ENCODE measurements at regions not wholly inside any gene's neighbourhood (a gene's known extent, or its start where the extent isn't known, plus 50 kb on each side); places are given as distances from the start of the nearest gene placed in this dataset.

DNA sequence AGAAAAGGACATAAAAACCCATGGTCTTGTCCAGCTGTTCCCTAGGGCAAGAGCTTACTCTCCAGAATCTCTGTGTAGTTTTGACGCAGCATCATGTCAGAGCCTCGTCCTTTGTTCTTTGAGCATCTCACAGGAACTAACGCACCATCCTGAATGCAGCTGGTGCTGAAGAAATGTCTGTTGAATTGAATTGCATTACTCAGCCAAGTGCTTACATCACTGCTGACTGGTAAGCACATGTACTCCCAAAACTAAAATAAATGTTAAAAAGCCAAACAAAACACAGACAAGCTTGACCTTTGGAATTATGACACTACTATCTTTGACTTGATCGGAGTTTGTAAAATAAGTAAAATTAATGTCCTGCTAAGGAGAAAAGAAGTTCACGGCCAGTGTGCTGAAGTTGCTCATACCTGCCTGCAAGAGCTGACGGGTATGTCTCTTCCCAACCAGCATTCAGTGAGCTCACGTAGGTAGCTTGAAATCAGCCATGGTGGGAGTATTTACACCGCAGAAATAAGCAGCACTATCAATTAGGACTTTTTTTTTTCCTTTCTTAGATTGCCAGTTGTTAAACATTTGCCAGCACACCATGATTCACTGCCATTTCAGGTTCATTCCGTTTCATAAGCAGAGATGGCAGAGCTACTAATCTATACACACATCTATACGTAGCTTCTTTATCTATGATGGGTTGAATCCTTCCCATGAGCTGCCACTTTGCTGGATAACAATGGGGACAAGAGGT is 310.6 kb upstream of the MSX2 start:
- TF ChIP-seq, protein P1, sequence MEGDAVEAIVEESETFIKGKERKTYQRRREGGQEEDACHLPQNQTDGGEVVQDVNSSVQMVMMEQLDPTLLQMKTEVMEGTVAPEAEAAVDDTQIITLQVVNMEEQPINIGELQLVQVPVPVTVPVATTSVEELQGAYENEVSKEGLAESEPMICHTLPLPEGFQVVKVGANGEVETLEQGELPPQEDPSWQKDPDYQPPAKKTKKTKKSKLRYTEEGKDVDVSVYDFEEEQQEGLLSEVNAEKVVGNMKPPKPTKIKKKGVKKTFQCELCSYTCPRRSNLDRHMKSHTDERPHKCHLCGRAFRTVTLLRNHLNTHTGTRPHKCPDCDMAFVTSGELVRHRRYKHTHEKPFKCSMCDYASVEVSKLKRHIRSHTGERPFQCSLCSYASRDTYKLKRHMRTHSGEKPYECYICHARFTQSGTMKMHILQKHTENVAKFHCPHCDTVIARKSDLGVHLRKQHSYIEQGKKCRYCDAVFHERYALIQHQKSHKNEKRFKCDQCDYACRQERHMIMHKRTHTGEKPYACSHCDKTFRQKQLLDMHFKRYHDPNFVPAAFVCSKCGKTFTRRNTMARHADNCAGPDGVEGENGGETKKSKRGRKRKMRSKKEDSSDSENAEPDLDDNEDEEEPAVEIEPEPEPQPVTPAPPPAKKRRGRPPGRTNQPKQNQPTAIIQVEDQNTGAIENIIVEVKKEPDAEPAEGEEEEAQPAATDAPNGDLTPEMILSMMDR (IDR thresholded peaks at IDR 0.05), result no peak
- DNase-seq (ENCODE audit: low spot score), result no peak
- no peak overlapping the region for H3K27ac ChIP-seq
- no peak overlapping the region for H3K4me3 ChIP-seq

DNA sequence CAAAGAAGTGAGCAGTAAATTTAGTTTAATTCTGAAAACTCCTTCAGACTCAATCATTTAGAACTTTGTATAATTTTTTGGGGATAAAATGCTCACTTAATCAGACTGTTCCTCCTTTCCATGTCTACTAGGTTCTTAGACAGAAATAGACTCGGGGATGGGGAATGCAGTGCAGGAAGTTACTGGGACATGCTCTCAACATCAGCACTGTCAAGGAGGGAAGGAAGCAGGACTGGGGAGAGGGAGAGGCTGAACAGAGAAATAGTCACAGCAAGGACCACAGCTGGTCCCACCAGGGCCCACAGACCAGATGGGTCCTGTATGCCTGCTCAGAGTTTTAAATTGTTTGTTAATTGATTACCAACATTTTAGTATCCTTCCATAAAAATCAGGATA is 310.1 kb upstream of the MSX2 start:
- DNase-seq (ENCODE audit: low spot score), result no peak
- H3K4me3 ChIP-seq, result no peak overlapping the region
- no peak overlapping the region for H3K27ac ChIP-seq
- TF ChIP-seq, protein P1 (IDR thresholded peaks at IDR 0.05), result no peak

DNA sequence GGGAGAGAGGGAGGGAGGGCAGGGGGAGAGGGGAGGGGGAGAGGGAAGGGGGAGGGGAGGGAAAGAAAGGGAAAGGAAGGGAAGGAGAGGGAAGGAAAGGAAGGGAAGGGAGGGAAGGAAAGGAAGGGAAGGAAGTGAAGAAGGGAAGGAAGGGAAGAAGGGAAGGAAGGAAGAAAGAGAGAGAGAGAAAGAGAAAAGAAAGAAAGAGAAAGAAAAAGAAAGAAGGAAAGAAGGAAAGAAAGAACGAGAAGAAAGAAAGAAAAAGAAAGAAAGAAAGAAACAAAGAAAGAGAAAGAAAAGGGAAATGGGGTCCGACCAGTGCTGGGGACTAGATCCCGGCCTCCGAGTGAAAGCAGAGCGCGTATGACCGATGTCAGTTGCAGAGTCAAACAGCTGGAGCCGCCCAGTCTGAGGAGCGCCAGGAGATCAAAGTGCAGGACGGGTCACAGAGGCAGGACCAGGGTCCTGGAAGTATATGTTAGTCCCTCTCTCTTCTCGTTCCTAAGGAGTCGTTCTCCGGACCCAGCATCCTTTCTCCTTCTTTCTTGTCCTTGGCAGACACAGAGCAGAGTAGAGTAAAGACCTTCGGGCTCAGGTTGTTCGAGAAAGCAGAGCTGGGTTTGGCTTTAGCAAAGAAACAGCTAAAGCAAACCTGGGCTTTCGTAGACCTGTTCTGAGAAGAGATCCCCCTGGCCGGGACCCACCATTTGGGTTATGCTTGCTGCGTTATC is 305.4 kb upstream of the MSX2 start:
- TF ChIP-seq, protein P1 (IDR thresholded peaks at IDR 0.05), result no peak
- H3K27ac ChIP-seq, result no peak overlapping the region
- H3K4me3 ChIP-seq, result peak overlapping the region; percentile 57
- no peak for DNase-seq (ENCODE audit: low spot score)

DNA sequence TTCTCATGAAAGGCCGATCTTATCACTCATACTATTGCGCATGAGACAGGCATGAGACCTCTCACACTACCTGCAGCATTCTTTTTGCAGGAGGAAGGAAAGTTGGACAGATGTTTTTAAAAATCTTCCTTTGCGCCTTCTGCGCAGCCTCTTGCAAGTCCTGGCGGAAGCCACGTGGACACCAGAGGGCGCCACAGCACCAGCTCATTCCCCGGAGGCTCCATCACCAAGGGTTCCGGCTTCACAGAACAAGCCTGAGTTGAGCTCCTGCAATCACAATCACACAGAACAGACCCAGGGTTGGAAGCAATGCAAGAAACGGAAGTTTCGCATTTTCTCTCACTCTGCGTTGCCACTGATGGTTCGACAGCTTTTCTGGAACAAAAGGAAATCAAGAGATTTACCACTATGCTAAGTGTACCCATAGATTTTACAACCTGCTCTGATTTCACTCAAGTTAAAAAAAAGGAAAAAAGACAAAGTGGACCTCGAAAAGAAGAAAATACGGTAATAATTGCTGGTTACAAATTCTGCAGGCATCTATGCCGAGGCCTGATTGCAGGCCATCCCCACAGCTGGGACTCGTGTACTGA is 304.7 kb upstream of the MSX2 start:
- H3K27ac ChIP-seq, result no peak overlapping the region
- TF ChIP-seq, protein P1 (IDR thresholded peaks at IDR 0.05), result peak; percentile 91
- peak; percentile 88 for DNase-seq (ENCODE audit: low spot score)
- peak overlapping the region; percentile 57 for H3K4me3 ChIP-seq

DNA sequence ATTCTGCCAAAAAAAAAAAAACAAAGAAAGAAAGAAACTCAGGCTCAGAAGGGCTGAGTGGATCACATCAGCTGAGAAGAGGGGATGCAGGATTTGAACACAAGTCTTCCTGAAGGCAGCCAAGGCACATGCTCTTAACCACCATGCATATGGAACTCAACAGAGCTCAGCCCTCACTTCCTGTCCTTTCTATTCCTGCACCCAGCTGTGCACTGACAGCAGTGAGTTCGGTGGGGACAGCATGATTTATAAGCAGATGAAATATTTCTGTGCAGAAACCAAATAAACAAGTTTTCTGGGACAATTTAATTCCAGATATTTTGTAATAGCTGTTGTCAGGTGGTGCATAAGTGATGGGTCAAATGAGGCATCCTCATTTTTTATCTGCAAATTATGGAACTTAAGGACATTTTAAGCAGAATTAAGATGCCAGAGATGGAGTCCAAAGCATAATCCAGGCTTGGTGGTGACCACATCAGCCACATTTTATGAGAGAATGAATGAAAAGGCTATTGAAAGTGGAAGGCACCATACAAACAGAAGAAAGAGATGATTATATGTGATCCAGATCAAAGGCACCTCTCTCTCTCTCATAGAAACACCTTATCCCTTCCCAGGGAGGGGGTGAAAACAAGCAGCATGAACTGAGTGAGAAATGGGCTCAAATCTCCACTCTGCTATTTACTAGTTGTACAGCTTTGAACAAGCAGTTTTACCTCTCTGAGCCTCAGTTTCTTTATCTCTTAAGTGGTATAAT is 303.6 kb upstream of the MSX2 start:
- H3K27ac ChIP-seq, result no peak overlapping the region
- no peak for DNase-seq (ENCODE audit: low spot score)
- TF ChIP-seq, protein P1 (IDR thresholded peaks at IDR 0.05), result no peak

DNA sequence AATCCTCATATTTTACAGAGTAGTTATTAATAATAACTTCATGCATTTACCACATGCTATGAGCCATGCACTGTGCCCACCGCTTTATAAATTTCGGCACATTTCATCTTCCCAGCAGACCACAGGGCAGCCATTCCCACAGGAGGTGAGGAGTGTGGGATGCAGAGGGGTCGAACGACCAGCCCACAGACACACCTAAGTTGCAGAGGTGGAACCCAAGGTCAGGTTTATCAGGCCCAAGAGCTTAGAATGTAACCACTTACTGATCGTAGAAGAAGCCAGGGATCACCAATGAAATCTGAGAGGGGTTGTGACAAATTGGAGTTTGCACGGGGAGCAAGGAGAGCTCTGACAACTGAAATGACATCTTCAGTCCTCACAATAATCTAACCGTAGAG is 303.0 kb upstream of the MSX2 start:
- DNase-seq (ENCODE audit: low spot score), result no peak
- Histone ChIP-seq H3K27ac (no peak overlapping the region), H3K4me3 (no peak overlapping the region)
- TF ChIP-seq, protein P1 (IDR thresholded peaks at IDR 0.05), result no peak

More for the DNA sequence above, 303.6 kb upstream of the MSX2 start:
- H3K4me3 ChIP-seq, result no peak overlapping the region

Measured in coronary artery (tissue), 2 donors.